NCI-H1694 treated with DMSO at 0.1 percent for 48 hours (cell line): ENCODE measurements at regions not wholly inside any gene's neighbourhood (a gene's known extent, or its start where the extent isn't known, plus 50 kb on each side); places are given as distances from the start of the nearest gene placed in this dataset.
"Not testable (repeated sequence)": the region's sequence is repeated elsewhere in the genome, so short reads cannot be mapped to it uniquely, and the experiment has no call there.

ENCODE experiments used
- DNase-seq: peaks from one replicate; lab custom pipeline; 2025; lab: John Stamatoyannopoulos, UW

GRCh38 chr9:26237256-26237655 is 559.0 kb upstream of the TUSC1 start:
- DNase-seq: no peak

- DNase-seq: no peak
These were observed 556.6 kb upstream of the TUSC1 start for GRCh38 chr9:26234865-26235264.

DNA sequence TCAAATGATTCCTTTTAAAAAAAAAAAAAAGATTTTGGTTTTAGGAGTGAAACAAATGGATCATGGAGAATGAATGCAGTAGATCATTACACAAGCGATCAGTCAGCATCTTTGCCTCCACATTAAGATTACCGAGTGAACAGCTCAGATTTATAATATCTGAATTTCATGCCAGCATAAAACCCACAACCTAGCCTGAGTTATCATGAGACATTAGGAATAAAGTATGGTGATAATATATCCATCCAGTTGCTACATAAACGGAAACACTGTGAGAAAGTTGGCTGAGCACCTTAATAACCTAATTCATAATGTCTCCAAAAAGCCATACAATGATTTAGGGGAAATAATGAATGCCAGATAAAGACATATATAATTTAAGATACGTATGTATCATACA is 553.1 kb upstream of the TUSC1 start:
- no peak for DNase-seq

- no peak for DNase-seq
These were observed 551.2 kb upstream of the TUSC1 start for GRCh38 chr9:26229324-26230054.

DNA sequence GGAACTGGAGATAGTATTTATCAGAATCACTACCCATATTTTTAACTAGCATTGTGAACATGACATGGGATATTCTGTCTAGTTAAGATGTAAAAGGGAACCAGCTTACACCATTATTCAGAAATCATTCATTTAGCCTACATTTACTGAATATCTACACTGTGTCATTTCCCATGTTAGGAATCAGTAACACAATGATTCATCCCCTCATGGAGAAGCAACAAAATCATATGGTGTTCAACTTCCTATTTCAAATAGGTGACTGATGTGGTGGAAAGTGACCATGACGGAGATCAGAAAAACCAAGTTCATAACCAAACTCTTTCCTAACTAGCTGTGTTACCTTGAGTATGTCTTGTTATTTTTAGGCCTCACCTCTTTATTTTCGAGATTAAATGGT is 550.0 kb upstream of the TUSC1 start:
- DNase-seq: no peak

GRCh38 chr9:26221290-26221689 is 543.0 kb upstream of the TUSC1 start:
- no peak for DNase-seq

DNA sequence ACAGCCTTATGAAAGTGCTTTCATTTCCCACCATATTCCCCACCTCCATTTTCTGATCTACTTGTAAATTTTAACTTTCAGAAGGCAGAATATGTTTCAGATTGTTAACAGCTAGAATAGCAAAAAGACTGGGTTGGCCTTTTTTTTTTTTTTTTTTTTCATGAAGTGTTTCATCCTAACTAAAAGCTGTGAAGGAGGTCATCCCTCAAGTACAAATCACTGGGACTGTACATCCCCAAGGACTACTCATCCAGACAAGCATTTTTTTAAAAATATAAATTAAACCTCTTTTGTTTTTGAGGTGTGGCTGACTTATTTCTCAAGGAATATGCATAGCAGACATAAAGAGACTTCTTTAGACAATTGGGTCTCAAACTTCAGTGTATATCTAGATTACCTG is 542.1 kb upstream of the TUSC1 start:
- DNase-seq: no peak

GRCh38 chr9:26219961-26220360 is 541.7 kb upstream of the TUSC1 start:
- DNase-seq: no peak

GRCh38 chr9:26216702-26217101 is 538.5 kb upstream of the TUSC1 start:
- no peak for DNase-seq

DNA sequence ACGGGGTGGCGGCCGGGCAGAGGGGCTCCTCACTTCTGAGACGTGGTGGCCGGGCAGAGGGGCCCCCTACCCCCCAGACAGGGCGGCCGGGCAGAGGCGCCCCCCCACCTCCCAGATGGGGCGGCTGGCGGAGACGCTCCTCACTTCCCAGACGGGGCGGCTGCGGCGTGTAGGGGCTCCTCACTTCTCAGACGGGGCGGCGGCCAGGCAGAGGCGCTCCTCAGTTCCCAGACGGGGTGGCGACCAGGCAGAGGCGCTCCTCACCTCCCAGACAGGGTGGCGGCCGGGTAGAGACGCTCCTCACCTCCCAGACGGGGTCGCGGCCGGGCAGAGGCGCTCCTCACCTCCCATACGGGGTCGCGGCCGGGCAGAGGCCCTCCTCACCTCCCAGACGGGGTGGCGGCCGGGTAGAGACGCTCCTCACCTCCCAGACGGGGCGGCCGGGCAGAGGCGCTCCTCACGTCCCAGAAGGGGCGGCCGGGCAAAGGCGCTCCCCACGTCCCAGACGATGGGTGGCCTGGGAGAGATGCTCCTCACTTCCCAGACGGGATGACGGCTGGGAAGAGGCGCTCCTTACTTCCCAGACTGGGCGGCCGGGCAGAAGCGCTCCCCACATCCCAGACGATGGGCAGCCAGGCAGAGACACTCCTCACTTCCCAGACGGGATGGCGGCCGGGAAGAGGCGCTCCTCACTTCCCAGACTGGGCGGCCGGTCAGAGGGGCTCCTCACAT is 536.6 kb upstream of the TUSC1 start:
- DNase-seq: not testable (repeated sequence)

DNA sequence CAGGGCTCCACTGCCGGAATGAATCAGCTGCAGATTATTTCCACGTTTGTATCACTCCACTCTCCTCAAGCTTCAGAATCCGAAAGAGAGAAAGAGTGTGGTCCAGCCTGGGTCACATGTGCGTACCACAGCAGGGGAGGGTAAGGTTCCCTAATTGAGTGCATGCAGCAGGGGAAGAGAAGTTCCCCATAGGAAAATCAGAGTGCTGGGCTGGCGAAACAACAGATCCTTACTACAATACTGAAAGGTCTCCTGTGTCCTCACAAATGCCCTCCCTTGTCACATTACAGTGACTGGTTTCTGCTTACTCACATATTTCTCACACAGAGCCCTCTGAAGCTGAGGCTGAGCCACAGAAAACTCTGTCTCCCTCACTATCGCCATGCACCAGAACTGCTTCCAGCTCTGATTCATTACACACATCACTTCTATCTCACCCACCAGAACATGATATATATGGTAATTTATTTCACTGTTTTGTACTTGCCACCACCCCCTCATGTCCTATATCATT is 532.2 kb upstream of the TUSC1 start:
- DNase-seq: no peak

DNA sequence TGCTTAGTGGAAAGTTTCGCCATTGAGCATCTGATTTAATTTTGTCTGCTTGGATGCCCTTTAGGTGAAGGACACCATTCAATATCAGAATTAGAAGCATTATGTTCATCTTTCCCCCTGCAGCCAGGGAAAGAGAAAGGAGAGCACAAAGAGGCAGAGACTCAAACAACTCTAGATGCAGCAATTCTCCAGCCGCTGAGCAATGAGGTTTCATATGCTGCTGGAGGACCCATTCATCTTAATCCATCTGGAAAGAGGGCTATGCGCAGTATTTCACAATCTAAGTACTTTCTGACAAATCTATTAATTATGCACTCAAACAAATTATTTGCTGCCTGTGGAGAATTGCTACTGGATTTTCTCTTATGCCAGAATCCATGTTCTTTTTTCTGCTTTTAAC is 527.0 kb upstream of the TUSC1 start:
- DNase-seq: no peak

DNA sequence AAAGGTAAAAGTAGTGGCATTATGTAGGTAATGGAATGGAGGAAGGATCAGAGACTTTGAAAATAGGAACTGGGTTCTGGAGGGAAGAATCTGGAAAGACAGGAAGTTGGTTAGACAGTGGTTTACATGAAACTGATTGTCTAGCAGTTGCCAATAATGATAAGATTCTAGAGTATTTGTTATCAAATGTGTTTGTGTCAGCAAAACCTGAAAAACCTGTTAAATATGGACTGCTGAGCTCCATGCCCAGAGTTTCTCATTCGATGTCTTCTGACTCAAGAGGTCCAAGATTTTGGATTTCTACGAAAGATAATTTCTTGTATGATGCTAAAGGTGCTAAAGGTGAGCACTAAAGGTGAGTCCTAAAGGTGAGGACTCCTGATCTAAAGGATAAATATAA is 515.0 kb upstream of the TUSC1 start:
- DNase-seq: no peak

DNA sequence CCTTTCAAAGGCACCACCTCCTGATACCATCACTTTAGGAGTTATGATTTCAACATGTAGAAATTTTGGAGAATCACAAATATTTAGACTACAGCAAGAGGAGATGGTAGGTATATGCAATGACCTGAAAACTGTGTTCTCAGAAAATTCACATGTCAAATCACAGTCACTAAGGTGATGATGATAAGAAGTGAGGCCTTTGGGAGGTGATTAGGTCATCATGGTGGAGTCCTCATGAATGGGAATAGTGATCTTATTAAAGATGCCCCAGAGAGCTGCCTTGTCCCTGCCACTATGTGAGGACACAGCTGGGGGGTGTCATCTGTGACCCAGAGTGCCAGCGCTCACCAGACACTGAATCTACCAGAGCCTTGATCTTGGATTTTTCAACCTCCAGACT is 513.5 kb upstream of the TUSC1 start:
- no peak for DNase-seq

DNA sequence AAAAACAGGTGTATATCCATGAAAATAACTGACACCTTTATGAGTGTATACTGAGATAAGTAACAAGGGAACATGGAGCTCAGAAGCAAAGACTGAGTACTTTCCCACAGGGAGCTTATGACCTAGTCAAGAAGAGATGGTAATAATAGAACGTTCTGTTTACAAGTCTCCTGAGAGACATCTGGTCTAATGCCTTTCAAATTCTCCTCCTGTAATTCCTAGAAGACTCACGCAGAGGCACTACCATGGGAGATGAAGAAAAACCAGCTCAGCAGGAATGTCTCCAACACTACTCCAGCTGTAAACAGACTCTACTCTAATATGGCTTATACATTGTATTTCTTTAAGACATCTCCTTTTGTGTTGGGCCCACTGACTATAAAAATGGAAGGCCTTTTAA is 503.6 kb upstream of the TUSC1 start:
- DNase-seq: no peak

- DNase-seq: no peak
These were observed 498.4 kb upstream of the TUSC1 start for GRCh38 chr9:26176628-26177027.

DNA sequence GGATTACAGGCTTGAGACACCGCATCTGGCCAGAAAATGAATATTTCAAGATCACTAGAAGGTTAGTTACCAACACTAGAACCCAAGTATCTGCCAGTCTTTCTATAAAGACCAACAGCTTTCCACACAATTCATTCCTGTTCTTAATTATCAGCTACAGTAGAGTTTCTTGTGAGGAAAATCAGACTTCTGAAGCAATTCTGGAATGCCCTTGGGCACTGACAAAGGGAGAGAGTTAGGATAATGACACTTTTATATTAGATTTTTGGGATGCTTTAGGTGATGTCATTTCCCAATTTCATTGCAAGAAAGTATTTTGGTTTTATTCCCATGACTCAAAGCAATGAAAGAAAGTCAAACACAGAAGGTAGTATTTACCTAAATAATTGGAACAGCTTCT is 497.0 kb upstream of the TUSC1 start:
- no peak for DNase-seq

- no peak for DNase-seq
These were observed 494.1 kb upstream of the TUSC1 start for GRCh38 chr9:26172301-26172700.

DNA sequence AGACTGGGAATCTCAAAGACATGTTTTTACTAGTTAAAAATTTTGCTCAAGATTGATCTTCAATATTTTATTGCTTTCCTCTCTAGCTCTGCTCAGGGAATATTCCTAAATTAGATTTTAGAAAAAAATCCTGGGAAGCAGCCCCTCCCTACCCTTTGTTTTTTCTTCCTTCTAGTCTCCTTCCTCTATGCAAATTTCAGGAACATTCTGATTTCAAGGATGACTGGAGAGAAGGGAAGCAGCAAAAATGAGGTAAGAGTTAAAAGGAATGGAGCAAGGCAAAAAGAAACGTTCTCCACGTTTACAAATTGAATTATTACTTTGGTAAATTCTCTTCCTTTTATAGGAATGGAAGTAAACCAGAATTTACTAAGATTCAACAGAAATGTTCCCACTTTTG is 493.4 kb upstream of the TUSC1 start:
- DNase-seq: no peak

GRCh38 chr9:26170190-26170589 is 491.9 kb upstream of the TUSC1 start:
- no peak for DNase-seq

GRCh38 chr9:26169708-26170107 is 491.5 kb upstream of the TUSC1 start:
- no peak for DNase-seq

- DNase-seq: no peak
These were observed 488.3 kb upstream of the TUSC1 start for GRCh38 chr9:26166537-26166936.

- no peak for DNase-seq
These were observed 487.2 kb upstream of the TUSC1 start for GRCh38 chr9:26165426-26165825.

GRCh38 chr9:26163931-26164330 is 485.7 kb upstream of the TUSC1 start:
- no peak for DNase-seq
